GM13976 (cell line): ENCODE measurements at regions not wholly inside any gene's neighbourhood (a gene's known extent, or its start where the extent isn't known, plus 50 kb on each side); places are given as distances from the start of the nearest gene placed in this dataset.

ENCODE experiments used
- DNase-seq: peaks from one replicate; pipeline ENCODE4 v3.0.0; 2012; ENCODE audit warnings: low spot score
- in situ Hi-C: fragments of 300-500 bp; cut with MboI; formaldehyde crosslinking; loops from one replicate; pipeline ENCODE4 v1.12.0; 2022; ENCODE audit warnings: low sequenced_read_pairs, mixed read lengths, inconsistent platforms; ENCODE audit not compliant: unreplicated experiment
- TF ChIP-seq, protein P1 (sequence below): IDR thresholded peaks from 2 replicates; pipeline ENCODE4 v1.5.1; 2012; ENCODE audit warnings: borderline replicate concordance, mild to moderate bottlenecking; ENCODE audit not compliant: insufficient read depth; ENCODE audit errors: extremely low read depth, missing control alignments, control extremely low read depth

DNA sequence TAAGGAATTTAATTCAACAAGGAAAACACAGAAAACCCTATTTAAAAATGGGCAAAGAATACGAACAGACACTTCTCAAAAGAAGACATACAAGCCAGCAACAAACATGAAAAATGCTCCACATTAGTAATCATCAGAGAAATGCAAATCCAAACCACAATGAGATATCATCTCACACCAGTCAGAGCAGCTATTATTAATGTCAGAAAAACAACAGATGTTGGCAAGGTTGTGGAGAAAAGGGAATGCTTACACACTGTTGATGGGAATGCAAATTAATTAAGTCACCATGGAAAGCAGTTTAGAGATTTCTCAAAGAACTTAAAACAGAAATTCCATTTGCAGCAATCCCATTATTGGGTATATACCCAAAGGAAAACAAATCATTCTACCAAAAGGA is 55.2 kb downstream of the GCC1 start:
- DNase-seq, result no peak
- TF ChIP-seq, protein P1, sequence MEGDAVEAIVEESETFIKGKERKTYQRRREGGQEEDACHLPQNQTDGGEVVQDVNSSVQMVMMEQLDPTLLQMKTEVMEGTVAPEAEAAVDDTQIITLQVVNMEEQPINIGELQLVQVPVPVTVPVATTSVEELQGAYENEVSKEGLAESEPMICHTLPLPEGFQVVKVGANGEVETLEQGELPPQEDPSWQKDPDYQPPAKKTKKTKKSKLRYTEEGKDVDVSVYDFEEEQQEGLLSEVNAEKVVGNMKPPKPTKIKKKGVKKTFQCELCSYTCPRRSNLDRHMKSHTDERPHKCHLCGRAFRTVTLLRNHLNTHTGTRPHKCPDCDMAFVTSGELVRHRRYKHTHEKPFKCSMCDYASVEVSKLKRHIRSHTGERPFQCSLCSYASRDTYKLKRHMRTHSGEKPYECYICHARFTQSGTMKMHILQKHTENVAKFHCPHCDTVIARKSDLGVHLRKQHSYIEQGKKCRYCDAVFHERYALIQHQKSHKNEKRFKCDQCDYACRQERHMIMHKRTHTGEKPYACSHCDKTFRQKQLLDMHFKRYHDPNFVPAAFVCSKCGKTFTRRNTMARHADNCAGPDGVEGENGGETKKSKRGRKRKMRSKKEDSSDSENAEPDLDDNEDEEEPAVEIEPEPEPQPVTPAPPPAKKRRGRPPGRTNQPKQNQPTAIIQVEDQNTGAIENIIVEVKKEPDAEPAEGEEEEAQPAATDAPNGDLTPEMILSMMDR, result no peak
- in situ Hi-C loops, result no loop called here

DNA sequence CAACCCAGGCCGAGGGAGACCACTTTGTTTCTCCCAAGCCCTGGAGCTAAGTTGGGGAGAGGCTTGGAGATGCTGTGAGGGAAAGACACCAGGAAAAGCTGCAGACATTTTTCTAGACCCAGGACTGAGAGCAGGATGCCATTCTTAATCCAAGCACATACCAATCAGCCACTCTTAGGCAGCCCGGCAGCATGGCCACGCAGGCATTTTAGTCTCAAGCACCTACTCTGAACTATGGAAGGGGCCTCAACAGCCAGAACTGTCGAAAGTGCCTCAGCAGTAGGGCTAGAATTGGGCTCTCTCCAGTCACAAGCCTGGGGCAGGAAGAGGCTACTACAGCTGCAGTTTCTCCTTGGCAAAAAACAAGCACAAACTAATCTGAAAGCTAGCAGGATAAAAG is 57.8 kb downstream of the GCC1 start:
- in situ Hi-C loops, result no loop called here
- TF ChIP-seq, protein P1, result no peak
- DNase-seq, result no peak

DNA sequence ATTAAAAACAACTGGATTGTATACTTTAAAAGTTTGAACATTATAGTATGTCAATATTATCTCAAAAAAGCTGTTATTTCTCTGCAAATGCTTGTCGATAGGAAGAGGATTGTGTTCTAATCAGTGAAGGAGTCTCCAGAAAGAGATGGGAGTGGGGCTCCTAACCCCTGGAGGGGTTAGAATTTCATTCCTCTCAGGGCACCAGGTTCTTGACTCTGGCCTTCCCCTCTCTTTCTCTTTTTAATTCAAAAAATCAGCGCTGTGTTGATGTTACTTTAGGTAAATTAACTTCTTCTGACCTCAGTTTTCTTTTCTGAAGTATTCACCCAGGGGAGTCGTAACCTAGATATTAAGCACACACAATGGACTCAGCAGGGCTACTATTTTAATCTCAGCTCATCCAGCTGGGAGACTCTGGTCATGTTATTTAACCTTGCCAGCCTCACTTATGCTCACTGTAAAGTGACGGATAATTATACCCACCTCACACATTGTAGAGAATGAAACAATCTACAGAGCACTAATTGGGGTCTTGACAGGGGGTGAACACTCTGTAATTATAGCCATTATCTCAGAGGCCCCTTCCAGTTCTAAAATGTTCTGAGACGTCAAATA is 59.4 kb downstream of the GCC1 start:
- TF ChIP-seq, protein P1, result no peak
- in situ Hi-C loops, result no loop called here
- DNase-seq, result no peak

DNA sequence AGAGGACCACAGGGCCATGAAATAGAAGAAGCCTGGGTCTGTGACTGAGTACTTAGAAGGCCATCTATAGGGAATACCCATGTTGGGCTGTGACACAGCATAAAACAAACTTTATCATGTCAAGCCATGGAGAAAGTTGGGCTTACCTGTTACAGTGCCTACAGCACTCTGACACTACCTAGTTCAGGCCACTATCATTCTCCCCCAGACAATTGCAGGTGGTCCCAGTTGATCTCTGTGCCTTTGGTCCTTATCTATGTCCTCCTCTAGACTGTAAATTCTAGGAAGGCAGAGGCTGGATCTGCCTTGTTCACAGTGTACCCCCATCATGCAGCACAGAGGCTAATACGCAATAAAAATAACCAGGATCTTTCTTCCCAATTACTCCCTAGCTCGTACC is 69.1 kb downstream of the GCC1 start:
- TF ChIP-seq, protein P1, result no peak
- in situ Hi-C loops, result no loop called here
- DNase-seq, result no peak

DNA sequence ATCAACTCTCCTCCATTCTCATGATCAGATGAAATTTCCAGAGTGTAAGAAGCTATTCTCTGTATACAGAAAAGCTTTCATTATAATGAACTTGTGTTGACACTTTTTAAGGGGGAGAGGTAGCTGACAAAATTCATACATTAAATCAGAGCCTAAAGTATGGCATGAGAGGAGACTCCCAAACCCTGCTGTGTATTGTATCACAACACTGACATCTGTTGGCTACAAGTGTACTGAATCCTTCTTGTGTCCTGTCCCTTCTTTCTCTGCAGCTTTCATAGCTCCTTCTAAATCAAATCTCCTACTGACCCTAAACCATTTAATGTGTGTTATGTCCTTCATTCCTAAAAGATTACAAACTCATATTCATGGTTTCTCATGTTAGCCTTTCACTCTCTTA is 70.9 kb downstream of the GCC1 start:
- in situ Hi-C loops, result no loop called here
- TF ChIP-seq, protein P1, result no peak
- DNase-seq, result peak; percentile 45

DNA sequence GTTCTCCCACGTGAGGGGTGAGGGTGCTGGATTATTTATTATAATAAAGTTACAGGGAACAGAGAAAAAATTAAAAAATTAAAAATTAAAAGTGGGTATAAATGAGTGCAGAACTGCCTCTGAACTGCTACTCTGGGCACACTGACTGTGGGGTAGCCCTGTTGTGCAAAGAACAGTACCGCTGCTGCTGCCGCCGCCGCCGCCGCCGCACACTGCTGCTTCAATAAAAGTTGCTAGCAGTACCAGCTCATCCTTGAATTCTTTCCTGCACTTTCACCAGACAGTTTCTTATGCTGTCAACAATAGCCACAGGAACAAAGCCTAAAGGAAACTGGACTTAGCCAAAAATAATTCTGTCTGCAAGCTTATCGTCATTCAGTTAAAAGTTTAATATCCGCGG is 72.1 kb downstream of the GCC1 start:
- TF ChIP-seq, protein P1, result no peak
- DNase-seq, result no peak
- in situ Hi-C loops, result no loop called here

DNA sequence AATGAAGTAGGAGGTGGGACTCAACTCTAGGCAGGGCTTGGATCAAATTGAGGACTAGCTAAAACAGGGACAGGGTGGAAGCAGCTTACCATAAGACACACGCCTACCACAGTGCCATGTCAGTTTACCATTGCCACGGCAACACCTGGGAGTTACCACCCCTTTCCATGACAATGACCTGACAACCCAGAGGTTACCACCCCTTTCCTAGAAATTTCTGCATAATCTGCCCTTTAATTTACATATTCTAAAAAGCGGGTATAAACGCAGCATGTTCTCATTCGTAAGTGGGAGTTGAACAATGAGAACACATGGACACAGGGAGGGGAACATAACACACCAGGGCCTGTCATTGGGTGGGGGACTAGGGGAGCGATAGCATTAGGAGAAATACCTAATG is 72.7 kb downstream of the GCC1 start:
- DNase-seq, result no peak
- in situ Hi-C loops, result no loop called here
- TF ChIP-seq, protein P1, result no peak
